Vagina (tissue), 2 donors: ENCODE measurements at regions not wholly inside any gene's neighbourhood (a gene's known extent, or its start where the extent isn't known, plus 50 kb on each side); places are given as distances from the start of the nearest gene placed in this dataset.

Experiments
- CTCF ChIP-seq, 3 experiments: fragments of 450-650 bp in 2 of 3; fragments of 200-600 bp in 1 of 3; sonication (generic) in 1 of 3; IDR thresholded peaks; one replicate each; pipeline ENCODE4 v1.5.1; 2017 to 2019; ENCODE audit warnings: antibody characterized with exemption in 3 of 3, mild to moderate bottlenecking in 2 of 3, moderate library complexity in 2 of 3
- POLR2A ChIP-seq, 2 donors: fragments of 450-650 bp; IDR thresholded peaks; one replicate each; pipeline ENCODE4 v1.6.1; 2017; ENCODE audit warnings: antibody characterized with exemption in 2 of 2, mild to moderate bottlenecking in 2 of 2, moderate library complexity in 2 of 2
- POLR2AphosphoS5 ChIP-seq, 2 donors: sonication (generic); formaldehyde crosslinking; IDR thresholded peaks; one replicate each; pipeline ENCODE4 v1.9.0; 2017; ENCODE audit warnings: antibody characterized with exemption in 2 of 2, mild to moderate bottlenecking in 2 of 2, low read depth in 1 of 2; ENCODE audit not compliant: insufficient read depth in 1 of 2

- no peak for TF ChIP-seq CTCF (IDR thresholded peaks at IDR 0.05)
- no peak for TF ChIP-seq POLR2A (IDR thresholded peaks at IDR 0.05)
- TF ChIP-seq POLR2AphosphoS5 (IDR thresholded peaks at IDR 0.05; ENCODE audit: insufficient read depth in 1 of 2, low read depth in 1 of 2): peak in 1 of 2 donors; percentile 37
Measured at GRCh38 chr9:96020792-96021550, 145.5 kb downstream of the ERCC6L2 start.
